MCF 10A (cell line): ENCODE measurements at regions not wholly inside any gene's neighbourhood (a gene's known extent, or its start where the extent isn't known, plus 50 kb on each side); places are given as distances from the start of the nearest gene placed in this dataset.
"Not testable (repeated sequence)": the region's sequence is repeated elsewhere in the genome, so short reads cannot be mapped to it uniquely, and the experiment has no call there.

ENCODE experiments used
- BruUV-seq: library from RNA; stranded (reverse); fragments of 400-500 nt; replicated peaks from 2 replicates; lab custom pipeline; 2021; lab: Mats Ljungman, UMichigan
- CTCF ChIA-PET: fragments of 300-600 bp; sonication (Branson Sonifier 250); formaldehyde crosslinking; extraction: SDS; loops from one replicate; lab custom pipeline; 2021; ENCODE audit warnings: antibody characterized with exemption, inconsistent platforms; lab: Yijun Ruan, JAX
- POLR2A ChIA-PET: fragments of 300-600, 350-650 bp; sonication (Branson Sonifier 250); formaldehyde crosslinking; extraction: SDS; loops from one replicate; lab custom pipeline; 2020; ENCODE audit warnings: antibody characterized with exemption, inconsistent platforms; lab: Yijun Ruan, JAX
- DNase-seq: peaks from one replicate; pipeline ENCODE4 v3.0.0-alpha.2; 2018; ENCODE audit not compliant: unreplicated experiment
- H3K27ac Mint-ChIP-seq: one replicate; pipeline ENCODE4 v1.8.0; 2022; ENCODE audit warnings: mild to moderate bottlenecking, low read depth, mixed read lengths; ENCODE audit not compliant: unreplicated experiment
- H3K27me3 Mint-ChIP-seq: one replicate; pipeline ENCODE4 v1.8.0; 2022; ENCODE audit warnings: mixed read lengths; ENCODE audit not compliant: insufficient read depth, unreplicated experiment
- H3K36me3 Mint-ChIP-seq: one replicate; pipeline ENCODE4 v1.8.0; 2022; ENCODE audit warnings: mild to moderate bottlenecking, moderate library complexity, mixed read lengths; ENCODE audit not compliant: insufficient read depth, unreplicated experiment
- H3K4me1 Mint-ChIP-seq: one replicate; pipeline ENCODE4 v1.8.0; 2022; ENCODE audit warnings: mixed read lengths; ENCODE audit not compliant: insufficient read depth, unreplicated experiment
- H3K4me3 Mint-ChIP-seq: one replicate; pipeline ENCODE4 v1.8.0; 2022; ENCODE audit warnings: mild to moderate bottlenecking, moderate library complexity, mixed read lengths; ENCODE audit not compliant: unreplicated experiment
- H3K9me3 Mint-ChIP-seq: one replicate; pipeline ENCODE4 v1.8.0; 2022; ENCODE audit warnings: mixed read lengths; ENCODE audit not compliant: unreplicated experiment
- CTCF ChIP-seq: fragments of 200-600 bp; IDR thresholded peaks from one replicate; pipeline ENCODE4 v1.8.0; 2022; ENCODE audit warnings: antibody characterized with exemption, mild to moderate bottlenecking; ENCODE audit not compliant: unreplicated experiment
- intact Hi-C: fragments of 100-400 bp; cut with micrococcal nuclease; formaldehyde crosslinking; loops from 2 replicates; pipeline ENCODE4 v1.14.1; 2022

DNA sequence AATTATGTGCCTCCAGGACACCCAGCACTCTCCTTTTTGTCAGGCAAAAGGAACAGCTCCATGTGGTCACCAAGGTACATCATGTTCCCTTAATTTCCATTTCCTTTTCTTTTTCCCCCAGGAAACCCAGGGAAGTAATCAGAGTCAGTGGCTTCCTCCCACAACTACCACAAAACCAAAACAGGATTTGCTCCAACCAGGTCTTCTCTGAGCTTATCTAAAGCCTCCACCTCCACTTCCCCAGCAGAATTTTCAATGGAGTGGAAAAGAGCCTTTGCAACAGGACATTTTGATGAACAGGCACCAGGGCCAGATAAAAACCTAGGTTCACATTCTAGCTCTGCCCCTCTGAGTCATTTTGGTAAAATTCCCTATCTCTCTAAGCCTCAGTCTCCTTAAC lies 154.3 kb downstream of the NR2F2 start:
- Mint-ChIP-seq H3K27me3 (peaks cover 82% of the 10 kb centered on the region), H3K27ac (no peak overlapping the region), H3K4me3 (no peak overlapping the region), H3K9me3 (no peaks in the 10 kb centered on the region), H3K4me1 (no peaks in the 10 kb centered on the region), H3K36me3 (no peaks in the 10 kb centered on the region)
- no peak for DNase-seq
- no TSS peak for BruUV-seq
- TF ChIP-seq CTCF, result no peak
- CTCF ChIA-PET, result interaction anchor here (0.8 kb wide), 1 partner anchor 58 kb away, joined by 5 read pairs; no protein-coding TSS in a partner anchor
- POLR2A ChIA-PET, result no interaction called here
- intact Hi-C loops, result no loop called here

GRCh38 chr15:96487245-96487644 lies 156.7 kb downstream of the NR2F2 start:
- Mint-ChIP-seq H3K4me3 (no peak overlapping the region), H3K27ac (no peak overlapping the region), H3K4me1 (no peaks in the 10 kb centered on the region), H3K27me3 (peaks cover 57% of the 10 kb centered on the region), H3K9me3 (no peaks in the 10 kb centered on the region), H3K36me3 (no peaks in the 10 kb centered on the region)
- no peak for DNase-seq
- ChIA-PET POLR2A (no interaction called here), CTCF (interaction anchor here (1.5 kb wide), 1 partner anchor 105 kb away, joined by 3 read pairs; no protein-coding TSS in a partner anchor)
- TF ChIP-seq CTCF, result no peak
- intact Hi-C loops, result no loop called here
- no TSS peak for BruUV-seq

GRCh38 chr15:96491066-96491699 lies 160.7 kb downstream of the NR2F2 start:
- H3K9me3 Mint-ChIP-seq, BruUV-seq, intact Hi-C loops, H3K27ac Mint-ChIP-seq, H3K36me3 Mint-ChIP-seq, H3K4me1 Mint-ChIP-seq, H3K4me3 Mint-ChIP-seq, DNase-seq: not testable (repeated sequence)
- ChIA-PET CTCF (interaction anchor here (1.1 kb wide), 1 partner anchor 10 kb away, joined by 3 read pairs; no protein-coding TSS in a partner anchor), POLR2A (interaction anchor here (0.6 kb wide), 1 partner anchor 24 kb away, joined by 3 read pairs; no protein-coding TSS in a partner anchor)
- peaks cover 42% of the 10 kb centered on the region for H3K27me3 Mint-ChIP-seq

DNA sequence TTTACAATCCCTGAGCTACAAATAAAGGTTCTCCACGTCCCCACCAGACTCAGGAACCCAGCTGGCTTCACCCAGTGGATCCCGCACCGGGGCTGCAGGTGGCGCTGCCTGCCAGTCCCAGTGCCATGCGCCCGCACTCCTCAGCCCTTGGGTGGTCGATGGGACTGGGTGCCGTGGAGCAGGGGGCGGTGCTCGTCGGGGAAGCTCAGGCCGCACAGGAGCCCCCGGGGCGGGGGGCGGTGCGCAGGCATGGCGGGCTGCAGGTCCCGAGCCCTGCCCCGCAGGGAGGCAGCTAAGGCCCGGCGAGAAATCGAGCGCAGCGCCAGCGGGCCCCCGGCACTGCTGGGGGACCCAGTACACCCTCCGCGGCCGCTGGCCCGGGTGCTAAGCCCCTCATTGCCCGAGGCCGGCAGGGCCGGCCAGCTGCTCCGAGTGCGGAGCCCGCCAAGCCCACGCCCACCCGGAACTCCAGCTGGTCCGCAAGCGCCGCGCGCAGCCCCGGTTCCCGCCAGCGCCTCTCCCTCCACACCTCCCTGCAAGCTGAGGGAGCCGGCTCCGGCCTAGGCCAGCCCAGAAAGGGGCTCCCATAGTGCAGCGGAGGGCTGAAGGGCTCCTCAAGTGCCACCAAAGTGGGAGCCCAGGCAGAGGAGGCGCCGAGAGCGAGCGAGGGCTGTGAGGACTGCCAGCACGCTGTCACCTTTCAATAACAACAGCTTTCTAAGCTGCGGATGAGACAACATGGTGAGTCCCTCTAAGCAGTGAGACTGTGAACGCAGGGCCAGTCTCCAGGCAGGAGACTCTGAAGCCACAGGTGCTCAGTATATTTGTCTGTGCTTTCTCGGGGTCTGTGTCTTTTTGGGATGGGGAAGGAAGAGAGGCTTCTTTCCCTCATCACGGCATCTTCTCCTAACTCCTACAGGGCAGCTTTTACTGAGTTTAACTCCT lies 161.5 kb downstream of the NR2F2 start:
- intact Hi-C loops, H3K36me3 Mint-ChIP-seq, H3K27ac Mint-ChIP-seq, BruUV-seq, H3K9me3 Mint-ChIP-seq, H3K4me3 Mint-ChIP-seq, CTCF ChIA-PET, H3K4me1 Mint-ChIP-seq, DNase-seq: not testable (repeated sequence)
- peaks cover 41% of the 10 kb centered on the region for H3K27me3 Mint-ChIP-seq
- POLR2A ChIA-PET, result interaction anchor here (0.6 kb wide), 1 partner anchor 25 kb away, joined by 3 read pairs; no protein-coding TSS in a partner anchor
